Osteocyte (in vitro differentiated cells): ENCODE measurements at regions not wholly inside any gene's neighbourhood (a gene's known extent, or its start where the extent isn't known, plus 50 kb on each side); places are given as distances from the start of the nearest gene placed in this dataset.

Source experiments
- DNase-seq: peaks from one replicate; pipeline ENCODE4 v3.0.0; 2021; ENCODE audit warnings: mixed read lengths; ENCODE audit not compliant: unreplicated experiment; ENCODE audit errors: extremely low spot score
- H3K27ac Mint-ChIP-seq: one replicate; pipeline ENCODE4 v1.8.0; 2021; ENCODE audit warnings: mild to moderate bottlenecking, mixed read lengths; ENCODE audit not compliant: unreplicated experiment
- H3K27me3 Mint-ChIP-seq: one replicate; pipeline ENCODE4 v1.8.0; 2021; ENCODE audit warnings: mixed read lengths; ENCODE audit not compliant: unreplicated experiment
- H3K36me3 Mint-ChIP-seq: one replicate; pipeline ENCODE4 v1.8.0; 2021; ENCODE audit warnings: mixed read lengths; ENCODE audit not compliant: unreplicated experiment
- H3K4me1 Mint-ChIP-seq: one replicate; pipeline ENCODE4 v1.8.0; 2021; ENCODE audit warnings: mixed read lengths; ENCODE audit not compliant: unreplicated experiment
- H3K4me3 Mint-ChIP-seq: one replicate; pipeline ENCODE4 v1.8.0; 2021; ENCODE audit warnings: mild to moderate bottlenecking, moderate library complexity, mixed read lengths; ENCODE audit not compliant: unreplicated experiment
- H3K9me3 Mint-ChIP-seq: one replicate; pipeline ENCODE4 v1.8.0; 2021; ENCODE audit warnings: mixed read lengths; ENCODE audit not compliant: unreplicated experiment
- CTCF ChIP-seq: fragments of 200-600 bp; sonication (generic); IDR thresholded peaks from 2 replicates; pipeline ENCODE4 v1.5.0; 2021; ENCODE audit warnings: antibody characterized with exemption, mild to moderate bottlenecking, moderate library complexity

GRCh38 chr13:73956795-73957408 is 177.3 kb downstream of the KLF12 start:
- H3K4me3 Mint-ChIP-seq: no peak overlapping the region
- no peak for TF ChIP-seq CTCF
- no peak for DNase-seq
- no peaks in the 10 kb centered on the region for H3K36me3 Mint-ChIP-seq
- H3K9me3 Mint-ChIP-seq: no peaks in the 10 kb centered on the region
- no peak overlapping the region for H3K27ac Mint-ChIP-seq
- H3K4me1 Mint-ChIP-seq: peaks cover 26% of the 10 kb centered on the region
- no peaks in the 10 kb centered on the region for H3K27me3 Mint-ChIP-seq

- Mint-ChIP-seq H3K9me3 (no peaks in the 10 kb centered on the region), H3K27ac (no peak overlapping the region), H3K4me1 (peaks cover 20% of the 10 kb centered on the region), H3K27me3 (no peaks in the 10 kb centered on the region), H3K36me3 (no peaks in the 10 kb centered on the region), H3K4me3 (no peak overlapping the region)
- no peak for DNase-seq
- no peak for TF ChIP-seq CTCF
These were observed 178.2 kb downstream of the KLF12 start for GRCh38 chr13:73955977-73956500.

DNA sequence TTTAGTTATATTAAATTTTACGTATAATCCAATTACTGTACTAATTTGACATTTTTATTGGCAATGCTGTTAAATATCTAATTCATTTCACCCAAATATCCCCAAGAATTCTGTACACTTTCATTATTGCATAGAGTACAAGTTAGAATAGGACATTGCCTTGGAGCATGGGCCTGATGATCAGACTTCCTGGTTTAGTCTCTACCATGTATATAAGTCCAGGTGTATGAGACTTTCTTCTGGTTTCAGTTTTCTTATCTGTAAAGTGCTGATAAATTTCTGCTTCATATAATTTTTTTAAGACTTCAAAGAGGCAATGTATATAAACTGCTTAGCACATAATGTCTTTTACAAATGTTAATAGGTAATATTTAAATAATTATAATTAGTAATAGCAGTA is 179.4 kb downstream of the KLF12 start:
- Mint-ChIP-seq H3K27ac (no peak overlapping the region), H3K4me3 (no peak overlapping the region), H3K9me3 (no peaks in the 10 kb centered on the region), H3K36me3 (peaks cover 1% of the 10 kb centered on the region), H3K4me1 (peaks cover 13% of the 10 kb centered on the region), H3K27me3 (no peaks in the 10 kb centered on the region)
- no peak for DNase-seq
- TF ChIP-seq CTCF: no peak

GRCh38 chr13:73952648-73953047 is 181.6 kb downstream of the KLF12 start:
- Mint-ChIP-seq H3K4me1 (peaks cover 20% of the 10 kb centered on the region), H3K27ac (no peak overlapping the region), H3K9me3 (no peaks in the 10 kb centered on the region), H3K4me3 (no peak overlapping the region), H3K27me3 (no peaks in the 10 kb centered on the region), H3K36me3 (peaks cover 1% of the 10 kb centered on the region)
- TF ChIP-seq CTCF: no peak
- DNase-seq: no peak

DNA sequence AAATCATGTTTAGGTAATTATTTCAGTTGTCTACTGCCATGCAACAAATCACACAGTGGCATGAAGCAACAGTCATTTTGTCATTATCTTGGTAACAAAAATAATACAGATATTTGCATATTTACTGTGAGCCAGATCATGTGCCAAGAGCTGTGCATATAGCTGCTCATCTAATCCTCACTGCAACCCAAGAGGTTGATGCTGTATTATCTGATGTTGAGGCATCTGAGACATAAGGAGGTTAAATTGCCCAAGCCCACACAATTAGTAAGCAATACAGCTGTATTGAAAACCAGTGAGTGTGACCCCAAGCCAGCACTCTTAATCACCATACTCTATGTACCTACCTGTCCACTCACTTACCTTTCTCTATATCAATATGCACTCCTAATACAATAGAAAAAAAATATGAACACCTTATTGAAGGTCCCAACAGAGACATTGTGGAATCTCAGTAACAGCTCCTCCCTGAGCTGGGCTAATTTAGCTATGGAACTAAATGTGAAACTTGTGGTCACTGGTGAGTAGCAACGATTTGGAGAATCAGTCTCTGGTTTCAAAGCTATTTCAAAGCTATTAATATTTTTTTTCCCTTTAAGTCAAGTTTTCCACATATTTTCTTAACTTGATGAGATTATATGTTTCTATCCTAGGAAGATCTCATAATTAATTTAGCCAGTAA is 185.2 kb downstream of the KLF12 start:
- Mint-ChIP-seq H3K4me1 (peaks cover 23% of the 10 kb centered on the region), H3K36me3 (peaks cover 1% of the 10 kb centered on the region), H3K4me3 (no peak overlapping the region), H3K27me3 (no peaks in the 10 kb centered on the region), H3K27ac (no peak overlapping the region), H3K9me3 (no peaks in the 10 kb centered on the region)
- no peak for DNase-seq
- no peak for TF ChIP-seq CTCF
